H9 (cell line): ENCODE measurements at regions not wholly inside any gene's neighbourhood (a gene's known extent, or its start where the extent isn't known, plus 50 kb on each side); places are given as distances from the start of the nearest gene placed in this dataset.

Source experiments
- DNase-seq: peaks from one replicate; pipeline ENCODE4 v3.0.0-alpha.2; 2017
- H2AFZ ChIP-seq: one replicate; pipeline ENCODE4 v1.6.1; 2013; ENCODE audit warnings: mild to moderate bottlenecking, low read length, control low read depth, moderate library complexity
- H2AK5ac ChIP-seq: 2 replicates; pipeline ENCODE4 v1.6.1; 2013; ENCODE audit warnings: low read length, control low read depth, mixed read lengths; ENCODE audit not compliant: insufficient read length
- H2BK120ac ChIP-seq: one replicate; pipeline ENCODE4 v1.6.1; 2013; ENCODE audit warnings: low read depth, mild to moderate bottlenecking, low read length, control low read depth, inconsistent platforms; ENCODE audit not compliant: poor library complexity, severe bottlenecking
- H2BK12ac ChIP-seq: 2 replicates; pipeline ENCODE4 v1.6.1; 2013; ENCODE audit warnings: low read length, control low read depth, mixed read lengths, low read depth; ENCODE audit not compliant: insufficient read length
- H2BK15ac ChIP-seq: 2 replicates; pipeline ENCODE4 v1.6.1; 2013; ENCODE audit warnings: low read depth, low read length, control low read depth
- H2BK20ac ChIP-seq: one replicate; pipeline ENCODE4 v1.6.1; 2013; ENCODE audit warnings: low read depth, mild to moderate bottlenecking, low read length, control low read depth, inconsistent platforms; ENCODE audit not compliant: poor library complexity, severe bottlenecking
- H2BK5ac ChIP-seq: 2 replicates; pipeline ENCODE4 v1.6.1; 2013; ENCODE audit warnings: low read length, control low read depth, mixed read lengths; ENCODE audit not compliant: insufficient read length
- H3K14ac ChIP-seq: 2 replicates; pipeline ENCODE4 v1.6.1; 2013; ENCODE audit warnings: low read length, control low read depth; ENCODE audit not compliant: insufficient read depth
- H3K18ac ChIP-seq: 2 replicates; pipeline ENCODE4 v1.6.1; 2013; ENCODE audit warnings: low read depth, mild to moderate bottlenecking, mixed read lengths, low read length, control low read depth; ENCODE audit not compliant: insufficient read length
- H3K23ac ChIP-seq: 2 replicates; pipeline ENCODE4 v1.6.1; 2013; ENCODE audit warnings: low read length, control low read depth, mixed read lengths, low read depth; ENCODE audit not compliant: insufficient read length
- H3K23me2 ChIP-seq: 2 replicates; pipeline ENCODE4 v1.6.1; 2013; ENCODE audit warnings: low read depth, mild to moderate bottlenecking, mixed read lengths, low read length, control low read depth; ENCODE audit not compliant: insufficient read length, poor library complexity, severe bottlenecking
- H3K27ac ChIP-seq: 2 replicates; pipeline ENCODE4 v1.5.1; 2013; ENCODE audit warnings: low read length, control low read depth, mixed read lengths, low read depth; ENCODE audit not compliant: insufficient read length
- H3K27me3 ChIP-seq: 2 replicates; pipeline ENCODE4 v1.6.1; 2013; ENCODE audit warnings: low read length, control low read depth, inconsistent platforms; ENCODE audit not compliant: insufficient read depth
- H3K4ac ChIP-seq: 2 replicates; pipeline ENCODE4 v1.6.1; 2013; ENCODE audit warnings: low read depth, mild to moderate bottlenecking, control low read depth, inconsistent platforms, low read length, moderate library complexity
- H3K4me1 ChIP-seq: 2 replicates; pipeline ENCODE4 v1.6.1; 2013; ENCODE audit warnings: low read length, control low read depth, inconsistent platforms; ENCODE audit not compliant: insufficient read depth
- H3K4me2 ChIP-seq: 2 replicates; pipeline ENCODE4 v1.6.1; 2013; ENCODE audit warnings: low read length, control low read depth, mixed read lengths; ENCODE audit not compliant: insufficient read length, insufficient read depth
- H3K56ac ChIP-seq: 2 replicates; pipeline ENCODE4 v1.6.1; 2013; ENCODE audit warnings: low read depth, mild to moderate bottlenecking, mixed read lengths, low read length, control low read depth; ENCODE audit not compliant: insufficient read length
- H3K79me1 ChIP-seq: 2 replicates; pipeline ENCODE4 v1.6.1; 2013; ENCODE audit warnings: low read depth, mild to moderate bottlenecking, moderate library complexity, low read length, control low read depth, inconsistent platforms; ENCODE audit not compliant: insufficient read depth, poor library complexity, severe bottlenecking
- H3K79me2 ChIP-seq: 2 replicates; pipeline ENCODE4 v1.6.1; 2013; ENCODE audit warnings: low read length, control low read depth, inconsistent platforms; ENCODE audit not compliant: insufficient read depth
- H3K9ac ChIP-seq: 2 replicates; pipeline ENCODE4 v1.6.1; 2013; ENCODE audit warnings: low read length, control low read depth, mixed read lengths; ENCODE audit not compliant: insufficient read length; ENCODE audit errors: extremely low read depth
- H3K9me3 ChIP-seq: one replicate; pipeline ENCODE4 v1.6.1; 2013; ENCODE audit warnings: low read depth, low read length, inconsistent platforms; ENCODE audit not compliant: control insufficient read depth
- H3T11ph ChIP-seq: one replicate; pipeline ENCODE4 v1.6.1; 2013; ENCODE audit warnings: mild to moderate bottlenecking, low read length, control low read depth, inconsistent platforms
- H4K20me1 ChIP-seq: one replicate; pipeline ENCODE4 v1.6.1; 2013; ENCODE audit not compliant: control insufficient read depth, insufficient read length, insufficient read depth
- H4K5ac ChIP-seq: 2 replicates; pipeline ENCODE4 v1.6.1; 2013; ENCODE audit warnings: low read depth, mild to moderate bottlenecking, mixed read lengths, low read length, control low read depth; ENCODE audit not compliant: insufficient read length
- H4K8ac ChIP-seq: replicated peaks from 2 replicates; pipeline ENCODE4 v1.6.1; 2013; ENCODE audit warnings: low read length, control low read depth, mixed read lengths, low read depth; ENCODE audit not compliant: insufficient read length
- H4K91ac ChIP-seq: 2 replicates; pipeline ENCODE4 v1.6.1; 2013; ENCODE audit warnings: low read depth, mild to moderate bottlenecking, moderate library complexity, mixed read lengths, low read length, control low read depth; ENCODE audit not compliant: insufficient read length
- H3K27ac Mint-ChIP-seq, 3 experiments: 2 replicates in 2 of 3; 3 replicates in 1 of 3; pipeline ENCODE4 v1.8.0; 2020 to 2021; ENCODE audit warnings: mixed read lengths in 3 of 3, mild to moderate bottlenecking in 1 of 3, moderate library complexity in 1 of 3
- H3K27me3 Mint-ChIP-seq: 2 replicates; pipeline ENCODE4 v1.8.0; 2021; ENCODE audit warnings: low read depth, mild to moderate bottlenecking, moderate library complexity, mixed read lengths
- H3K36me3 Mint-ChIP-seq, 3 experiments: 2 replicates in 2 of 3; 3 replicates in 1 of 3; pipeline ENCODE4 v1.8.0; 2020 to 2021; ENCODE audit warnings: low read depth in 3 of 3, mixed read lengths in 3 of 3; ENCODE audit not compliant: insufficient read depth in 1 of 3
- H3K4me1 Mint-ChIP-seq, 2 experiments: 2 replicates each; pipeline ENCODE4 v1.8.0; 2020; ENCODE audit warnings: mixed read lengths in 2 of 2
- H3K4me3 Mint-ChIP-seq, 2 experiments: 2 replicates in 1 of 2; 3 replicates in 1 of 2; pipeline ENCODE4 v1.8.0; 2020 to 2021; ENCODE audit warnings: mild to moderate bottlenecking in 2 of 2, mixed read lengths in 2 of 2, moderate library complexity in 1 of 2
- H3K9me3 Mint-ChIP-seq, 2 experiments: 2 replicates in 1 of 2; 3 replicates in 1 of 2; pipeline ENCODE4 v1.8.0; 2020; ENCODE audit warnings: mild to moderate bottlenecking in 2 of 2, mixed read lengths in 2 of 2, moderate library complexity in 1 of 2
- WGBS: extraction: QIAGEN DNeasy Blood & Tissue Kit; methylation state at CpG from one replicate; pipeline ENCODE4 v1.1.7; 2013; ENCODE audit warnings: missing lambda C conversion rate, low lambda C conversion rate, mixed read lengths; ENCODE audit not compliant: insufficient read length; ENCODE audit errors: extremely low coverage; 5-methylcytosine and 5-hydroxymethylcytosine counted together
- TF ChIP-seq, protein P1 (sequence below): fragments of 200-600 bp; sonication (generic); conservative IDR thresholded peaks from 3 replicates; pipeline ENCODE4 v1.8.0; 2021; ENCODE audit warnings: antibody characterized with exemption, mild to moderate bottlenecking

DNA sequence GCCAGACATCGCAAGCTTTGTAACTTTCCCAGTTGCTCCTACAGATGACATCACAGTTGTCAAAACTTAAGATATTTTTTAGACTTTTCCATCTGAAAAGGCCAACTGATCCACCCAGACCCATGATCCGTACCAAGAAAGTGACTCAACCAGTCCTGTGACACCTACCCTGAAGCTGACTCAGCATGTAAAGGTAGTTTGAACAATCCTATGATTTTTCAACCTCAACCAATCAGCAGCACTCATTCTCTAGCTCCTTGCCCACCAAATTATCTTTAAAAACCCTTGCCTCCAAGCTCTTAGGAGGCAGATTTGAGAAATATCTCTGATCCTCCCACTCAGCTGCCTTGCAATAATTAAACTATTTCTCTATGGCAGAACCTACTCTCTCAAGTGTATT is 1686.7 kb upstream of the LRRTM1 start:
- Histone ChIP-seq H3K27ac (no peak overlapping the region), H4K8ac (no peak overlapping the region), H2BK20ac (no peak overlapping the region), H2AFZ (no peak overlapping the region), H3K56ac (no peak overlapping the region), H4K20me1 (no peaks in the 10 kb centered on the region), H3K23ac (no peak overlapping the region), H3K23me2 (no peaks in the 10 kb centered on the region), H4K91ac (no peak overlapping the region), H3K4me2 (no peak overlapping the region), H3K18ac (no peak overlapping the region), H3K79me1 (no peaks in the 10 kb centered on the region), H2BK120ac (no peak overlapping the region), H2BK12ac (no peak overlapping the region), H3K27me3 (no peaks in the 10 kb centered on the region), H3T11ph (no peak overlapping the region), H3K9me3 (no peaks in the 10 kb centered on the region), H3K9ac (no peak overlapping the region), H3K4ac (no peak overlapping the region), H4K5ac (no peak overlapping the region), H3K79me2 (no peaks in the 10 kb centered on the region), H2BK5ac (no peak overlapping the region), H2BK15ac (no peak overlapping the region), H3K14ac (no peak overlapping the region), H3K4me1 (no peaks in the 10 kb centered on the region), H2AK5ac (no peak overlapping the region)
- no peaks in the 10 kb centered on the region for H3K4me1 Mint-ChIP-seq
- H3K4me3 Mint-ChIP-seq, result no peak overlapping the region
- TF ChIP-seq, protein P1, sequence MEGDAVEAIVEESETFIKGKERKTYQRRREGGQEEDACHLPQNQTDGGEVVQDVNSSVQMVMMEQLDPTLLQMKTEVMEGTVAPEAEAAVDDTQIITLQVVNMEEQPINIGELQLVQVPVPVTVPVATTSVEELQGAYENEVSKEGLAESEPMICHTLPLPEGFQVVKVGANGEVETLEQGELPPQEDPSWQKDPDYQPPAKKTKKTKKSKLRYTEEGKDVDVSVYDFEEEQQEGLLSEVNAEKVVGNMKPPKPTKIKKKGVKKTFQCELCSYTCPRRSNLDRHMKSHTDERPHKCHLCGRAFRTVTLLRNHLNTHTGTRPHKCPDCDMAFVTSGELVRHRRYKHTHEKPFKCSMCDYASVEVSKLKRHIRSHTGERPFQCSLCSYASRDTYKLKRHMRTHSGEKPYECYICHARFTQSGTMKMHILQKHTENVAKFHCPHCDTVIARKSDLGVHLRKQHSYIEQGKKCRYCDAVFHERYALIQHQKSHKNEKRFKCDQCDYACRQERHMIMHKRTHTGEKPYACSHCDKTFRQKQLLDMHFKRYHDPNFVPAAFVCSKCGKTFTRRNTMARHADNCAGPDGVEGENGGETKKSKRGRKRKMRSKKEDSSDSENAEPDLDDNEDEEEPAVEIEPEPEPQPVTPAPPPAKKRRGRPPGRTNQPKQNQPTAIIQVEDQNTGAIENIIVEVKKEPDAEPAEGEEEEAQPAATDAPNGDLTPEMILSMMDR, result no peak
- H3K9me3 Mint-ChIP-seq, result peaks cover 7 to 9% of the 10 kb centered on the region in 2 experiments; a peak in 4 of 5 replicates
- DNase-seq, result no peak
- no CpG with 5 or more reads among the region's 2 CpGs for WGBS
- no peaks in the 10 kb centered on the region for H3K27me3 Mint-ChIP-seq
- peaks cover 0 to 10% (median 3%) of the 10 kb centered on the region in 3 experiments; a peak in 5 of 7 replicates for H3K36me3 Mint-ChIP-seq
- H3K27ac Mint-ChIP-seq, result no peak overlapping the region
